AG04450 (cell line): ENCODE measurements at regions not wholly inside any gene's neighbourhood (a gene's known extent, or its start where the extent isn't known, plus 50 kb on each side); places are given as distances from the start of the nearest gene placed in this dataset.

Source experiments
- CTCF ChIA-PET: fragments of 300-600, 350-600 bp; formaldehyde crosslinking; extraction: SDS; loops from one replicate; lab custom pipeline; 2022; ENCODE audit warnings: antibody characterized with exemption, inconsistent platforms; lab: Charles Lee
- POLR2A ChIA-PET: fragments of 350-600 bp; formaldehyde crosslinking; extraction: SDS; loops from one replicate; lab custom pipeline; 2021; ENCODE audit warnings: antibody characterized with exemption, inconsistent platforms; lab: Yijun Ruan, JAX
- DNase-seq: peaks from one replicate; pipeline ENCODE4 v3.0.0-alpha.2; 2011; ENCODE audit warnings: low read depth, low spot score
- H3K27ac ChIP-seq: one replicate; pipeline ENCODE4 v1.5.1; 2012; ENCODE audit warnings: low read depth, low read length, control low read depth
- H3K27me3 ChIP-seq: one replicate; pipeline ENCODE4 v1.6.0; 2012; ENCODE audit warnings: low read length; ENCODE audit not compliant: control insufficient read depth, insufficient read depth
- H3K4me3 ChIP-seq: 2 replicates; pipeline ENCODE4 v1.5.1; 2011; ENCODE audit warnings: mild to moderate bottlenecking, low read depth, low read length, control low read depth
- H3K9me3 ChIP-seq: 2 replicates; pipeline ENCODE4 v1.5.1; 2012; ENCODE audit warnings: low read length; ENCODE audit not compliant: control insufficient read depth, insufficient read depth
- TF ChIP-seq, protein P1 (sequence below): IDR thresholded peaks from 2 replicates; pipeline ENCODE4 v1.5.1; 2011; ENCODE audit warnings: low read depth, low read length, control low read depth, inconsistent platforms

DNA sequence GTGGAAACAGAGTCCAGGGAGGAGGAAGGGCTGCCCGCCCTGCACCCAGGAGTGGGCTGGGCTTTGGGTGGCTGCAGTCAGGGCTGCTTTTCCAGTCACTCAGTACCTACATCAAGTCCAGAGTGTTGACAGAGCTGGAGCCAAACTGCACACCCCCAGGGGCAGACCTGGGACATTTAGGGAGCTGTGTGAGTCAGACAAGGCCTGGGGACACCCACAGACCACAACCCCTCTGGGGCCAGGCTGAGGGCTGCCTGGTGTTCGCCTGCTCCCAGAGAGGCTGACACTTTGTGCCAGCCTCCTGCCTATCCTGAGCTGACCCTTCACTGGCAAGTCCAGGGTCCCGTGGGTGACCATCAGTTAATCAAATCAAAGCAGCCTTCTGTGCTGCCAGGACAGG, 240.0 kb downstream of the BCOR start:
- ChIA-PET CTCF (interaction anchor here (0.5 kb wide), 1 partner anchor 9 kb away, joined by 4 read pairs; no protein-coding TSS in a partner anchor), POLR2A (no interaction called here)
- no peak for DNase-seq
- Histone ChIP-seq H3K9me3 (no peaks in the 10 kb centered on the region), H3K27me3 (no peaks in the 10 kb centered on the region), H3K4me3 (no peak overlapping the region), H3K27ac (no peak overlapping the region)
- TF ChIP-seq, protein P1, sequence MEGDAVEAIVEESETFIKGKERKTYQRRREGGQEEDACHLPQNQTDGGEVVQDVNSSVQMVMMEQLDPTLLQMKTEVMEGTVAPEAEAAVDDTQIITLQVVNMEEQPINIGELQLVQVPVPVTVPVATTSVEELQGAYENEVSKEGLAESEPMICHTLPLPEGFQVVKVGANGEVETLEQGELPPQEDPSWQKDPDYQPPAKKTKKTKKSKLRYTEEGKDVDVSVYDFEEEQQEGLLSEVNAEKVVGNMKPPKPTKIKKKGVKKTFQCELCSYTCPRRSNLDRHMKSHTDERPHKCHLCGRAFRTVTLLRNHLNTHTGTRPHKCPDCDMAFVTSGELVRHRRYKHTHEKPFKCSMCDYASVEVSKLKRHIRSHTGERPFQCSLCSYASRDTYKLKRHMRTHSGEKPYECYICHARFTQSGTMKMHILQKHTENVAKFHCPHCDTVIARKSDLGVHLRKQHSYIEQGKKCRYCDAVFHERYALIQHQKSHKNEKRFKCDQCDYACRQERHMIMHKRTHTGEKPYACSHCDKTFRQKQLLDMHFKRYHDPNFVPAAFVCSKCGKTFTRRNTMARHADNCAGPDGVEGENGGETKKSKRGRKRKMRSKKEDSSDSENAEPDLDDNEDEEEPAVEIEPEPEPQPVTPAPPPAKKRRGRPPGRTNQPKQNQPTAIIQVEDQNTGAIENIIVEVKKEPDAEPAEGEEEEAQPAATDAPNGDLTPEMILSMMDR = no peak

DNA sequence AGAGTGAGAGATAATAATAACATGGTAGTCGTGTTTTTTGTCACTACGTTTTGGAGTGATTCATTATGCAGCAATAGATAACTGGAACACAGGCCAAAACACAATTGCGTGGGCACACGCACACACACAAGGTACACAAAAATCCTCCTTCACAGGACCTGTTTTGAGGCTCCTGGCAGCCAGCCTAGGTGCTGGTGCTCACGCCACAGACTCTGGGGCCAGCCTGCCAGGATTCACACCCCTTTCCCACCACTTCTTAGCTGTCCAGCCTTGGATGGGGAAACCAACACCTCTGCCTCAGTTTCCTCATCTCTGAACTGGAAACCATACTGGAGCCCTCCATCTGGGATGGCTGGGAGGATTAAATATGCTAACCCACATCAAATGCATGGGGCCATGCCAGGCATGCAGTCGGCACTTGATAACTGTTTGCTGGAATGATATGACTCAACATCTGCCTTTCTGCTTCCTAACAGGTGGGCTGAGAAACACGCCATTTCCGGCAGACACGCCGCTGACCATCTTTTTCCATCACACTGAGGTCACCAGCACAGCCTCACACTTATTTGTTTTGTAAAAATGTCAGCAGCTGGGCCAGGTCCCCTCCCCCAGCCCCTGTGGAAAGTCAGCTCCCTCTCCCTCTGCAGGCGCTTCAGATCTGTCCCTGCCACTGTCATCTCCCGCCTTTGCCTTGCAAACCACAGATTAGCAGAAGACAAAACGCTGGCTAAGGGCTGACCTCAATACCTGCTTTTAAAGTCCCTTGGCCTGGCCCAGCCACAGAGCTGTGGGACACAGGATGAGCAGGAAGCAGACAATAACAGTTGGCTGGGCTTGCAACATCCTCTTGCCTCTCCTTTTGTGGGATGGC, 237.5 kb downstream of the BCOR start:
- TF ChIP-seq, protein P1 = no peak
- ChIA-PET POLR2A (interaction anchor here (0.6 kb wide), 1 partner anchor 244 kb away, joined by 5 read pairs; no protein-coding TSS in a partner anchor), CTCF (no interaction called here)
- Histone ChIP-seq H3K27ac (no peak overlapping the region), H3K27me3 (no peaks in the 10 kb centered on the region), H3K9me3 (no peaks in the 10 kb centered on the region), H3K4me3 (no peak overlapping the region)
- peak; percentile 66 for DNase-seq

DNA sequence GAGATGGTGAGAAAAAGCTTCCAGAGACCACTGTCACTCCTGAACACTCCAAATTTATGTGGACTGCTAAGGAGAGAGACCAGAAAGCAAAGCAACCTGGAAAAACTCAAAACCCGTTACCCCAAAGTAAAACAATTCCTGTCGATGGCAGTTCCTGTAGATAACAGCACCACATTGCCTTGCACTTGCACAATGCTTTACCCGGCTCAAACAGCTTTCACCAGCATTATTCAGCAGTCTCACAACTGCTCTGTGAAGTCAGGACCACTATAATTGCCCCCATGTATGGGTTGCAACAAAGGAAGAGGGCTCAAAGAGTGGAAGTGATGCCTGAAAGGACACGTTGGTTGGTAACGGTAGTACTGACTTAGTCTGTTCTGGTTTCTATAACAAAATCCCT, 234.8 kb downstream of the BCOR start:
- ChIA-PET POLR2A (no interaction called here), CTCF (no interaction called here)
- DNase-seq = no peak
- Histone ChIP-seq H3K9me3 (no peaks in the 10 kb centered on the region), H3K27ac (no peak overlapping the region), H3K27me3 (no peaks in the 10 kb centered on the region), H3K4me3 (no peak overlapping the region)
- TF ChIP-seq, protein P1 = no peak

DNA sequence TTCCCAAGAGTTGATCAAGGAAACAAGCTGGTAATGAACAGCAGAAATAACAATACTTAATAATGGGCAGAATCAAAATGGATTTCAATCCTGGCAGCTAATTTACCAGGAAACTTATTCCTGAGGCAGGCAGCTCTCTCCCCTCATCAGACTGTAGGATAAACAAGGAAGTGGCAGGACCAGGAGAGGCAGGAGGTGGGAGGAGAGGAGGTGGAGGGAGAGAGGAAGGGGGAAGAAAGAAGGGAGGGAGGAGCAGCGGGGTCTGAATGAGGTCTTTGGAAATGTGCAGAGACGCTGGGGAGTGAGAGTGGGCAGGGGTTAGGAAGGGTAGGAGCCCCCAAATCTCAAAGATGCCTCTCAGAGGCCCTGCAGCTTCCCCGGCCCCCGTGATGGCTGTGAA, 231.5 kb downstream of the BCOR start:
- CTCF ChIA-PET = no interaction called here
- no peaks in the 10 kb centered on the region for H3K9me3 ChIP-seq
- POLR2A ChIA-PET = no interaction called here

More for the DNA sequence above, 231.5 kb downstream of the BCOR start:
- no peak for DNase-seq
- Histone ChIP-seq H3K4me3 (no peak overlapping the region), H3K27ac (no peak overlapping the region), H3K27me3 (no peaks in the 10 kb centered on the region)
- TF ChIP-seq, protein P1 = no peak
